Right renal pelvis (tissue), 4 donors: ENCODE measurements at regions not wholly inside any gene's neighbourhood (a gene's known extent, or its start where the extent isn't known, plus 50 kb on each side); places are given as distances from the start of the nearest gene placed in this dataset.

Experiments
- DNase-seq, 4 donors: peaks; one replicate each; pipeline ENCODE4 v3.0.0-alpha.2; 2013; ENCODE audit warnings: low read depth in 4 of 4, low spot score in 3 of 4, missing footprints in 1 of 4

GRCh38 chr3:124272605-124273151 is 280.8 kb upstream of the ROPN1 start:
- DNase-seq, result no peak

- DNase-seq, result no peak
These were observed 281.7 kb upstream of the ROPN1 start for GRCh38 chr3:124273651-124274050.

- DNase-seq, result no peak
These were observed 282.1 kb upstream of the ROPN1 start for GRCh38 chr3:124274051-124274450.

GRCh38 chr3:124275412-124275811 is 283.5 kb upstream of the ROPN1 start:
- no peak for DNase-seq

GRCh38 chr3:124276133-124276532 is 284.2 kb upstream of the ROPN1 start:
- DNase-seq, result no peak

- no peak for DNase-seq
These were observed 284.7 kb upstream of the ROPN1 start for GRCh38 chr3:124276539-124277143.

- no peak for DNase-seq
These were observed 285.4 kb upstream of the ROPN1 start for GRCh38 chr3:124277144-124277890.

GRCh38 chr3:124281453-124282316 is 289.8 kb upstream of the ROPN1 start:
- no peak for DNase-seq

GRCh38 chr3:124282751-124283651 is 291.1 kb upstream of the ROPN1 start:
- no peak for DNase-seq

- no peak for DNase-seq
These were observed 291.7 kb upstream of the ROPN1 start for GRCh38 chr3:124283652-124284023.

GRCh38 chr3:124288996-124289395 is 297.1 kb upstream of the ROPN1 start:
- DNase-seq, result no peak

GRCh38 chr3:124291008-124291407 is 299.1 kb upstream of the ROPN1 start:
- DNase-seq, result no peak

GRCh38 chr3:124292329-124292728 is 300.4 kb upstream of the ROPN1 start:
- DNase-seq, result no peak

GRCh38 chr3:124293584-124293983 is 301.7 kb upstream of the ROPN1 start:
- DNase-seq, result peak in 2 of 4 donors; percentile 33 to 43

- DNase-seq, result no peak
These were observed 303.4 kb upstream of the ROPN1 start for GRCh38 chr3:124295362-124295761.

- no peak for DNase-seq
These were observed 304.5 kb upstream of the ROPN1 start for GRCh38 chr3:124296406-124296805.

GRCh38 chr3:124297062-124297980 is 305.4 kb upstream of the ROPN1 start:
- DNase-seq, result no peak

- DNase-seq, result no peak
These were observed 306.4 kb upstream of the ROPN1 start for GRCh38 chr3:124298301-124298700.

- DNase-seq, result peak in 1 of 4 donors; percentile 26
These were observed 307.0 kb upstream of the ROPN1 start for GRCh38 chr3:124298951-124299350.
